B cell (primary cell): ENCODE measurements at regions not wholly inside any gene's neighbourhood (a gene's known extent, or its start where the extent isn't known, plus 50 kb on each side); places are given as distances from the start of the nearest gene placed in this dataset.

Experiments
- ATAC-seq: fragments of 200-7000 bp; cut with Tn5 transposase; one replicate; pipeline ENCODE4 v1.10.0; 2021; ENCODE audit warnings: low read depth, mild to moderate bottlenecking, moderate number of reproducible peaks, moderate library complexity
- CTCF ChIA-PET: fragments of 350-600 bp; sonication (Branson Sonifier 250); formaldehyde crosslinking; loops from one replicate; lab custom pipeline; 2021; ENCODE audit warnings: antibody characterized with exemption, inconsistent platforms; lab: Charles Lee
- POLR2A ChIA-PET: fragments of 350-600 bp; sonication (Branson Sonifier 250); formaldehyde crosslinking; loops from one replicate; lab custom pipeline; 2021; ENCODE audit warnings: antibody characterized with exemption; lab: Charles Lee
- DNase-seq: peaks from one replicate; pipeline ENCODE4 v3.0.0; 2013
- H2AFZ ChIP-seq: 2 replicates; pipeline ENCODE4 v1.6.1; 2012; ENCODE audit warnings: mild to moderate bottlenecking, low read depth, low read length; ENCODE audit not compliant: insufficient read depth, poor library complexity, severe bottlenecking
- H3K27ac ChIP-seq, 2 donors: 1 replicate in 1 of 2; 2 replicates in 1 of 2; pipeline ENCODE4 v1.5.1; 2012 to 2013; ENCODE audit warnings: low read length in 2 of 2, mild to moderate bottlenecking in 2 of 2, moderate library complexity in 1 of 2
- H3K27me3 ChIP-seq, 4 experiments: fragments of 200-600 bp in 1 of 4; sonication (generic) in 1 of 4; replicated peaks in 1 of 4; 1 replicate in 2 of 4; 2 replicates in 2 of 4; pipeline versions ENCODE4 v1.6.1 to v1.7.0; 2013 to 2016; ENCODE audit warnings: low read length in 3 of 4, mild to moderate bottlenecking in 2 of 4, mixed read lengths in 1 of 4, moderate library complexity in 1 of 4; ENCODE audit not compliant: insufficient read depth in 4 of 4, control insufficient read depth in 3 of 4; ENCODE audit errors: control extremely low read depth in 1 of 4
- H3K36me3 ChIP-seq, 2 experiments: replicated peaks in 1 of 2; 1 replicate in 1 of 2; 2 replicates in 1 of 2; pipeline versions ENCODE4 v1.6.1 to v1.7.1; 2013; ENCODE audit warnings: low read length in 1 of 2; ENCODE audit not compliant: insufficient read depth in 2 of 2, control insufficient read depth in 1 of 2; ENCODE audit errors: control extremely low read depth in 1 of 2, extremely low read depth in 1 of 2
- H3K4me1 ChIP-seq, 2 donors: fragments of 200-600 bp in 1 of 2; sonication (generic) in 1 of 2; 1 replicate in 1 of 2; 2 replicates in 1 of 2; pipeline versions ENCODE4 v1.5.1 to v1.6.1; 2013 to 2017; ENCODE audit warnings: low read length in 2 of 2; ENCODE audit not compliant: control insufficient read depth in 2 of 2, insufficient read depth in 2 of 2
- H3K4me2 ChIP-seq: replicated peaks from 2 replicates; pipeline ENCODE3; 2012; ENCODE audit warnings: mild to moderate bottlenecking, low read depth, low read length; ENCODE audit not compliant: poor library complexity, severe bottlenecking
- H3K4me3 ChIP-seq, 5 experiments: fragments of 200-600 bp in 1 of 5; sonication (generic) in 1 of 5; 1 replicate in 3 of 5; 2 replicates in 2 of 5; pipeline versions ENCODE4 v1.5.1 to v1.7.0; 2011 to 2016; ENCODE audit warnings: low read length in 4 of 5, mild to moderate bottlenecking in 4 of 5, low read depth in 2 of 5, control low read depth in 1 of 5, moderate library complexity in 1 of 5; ENCODE audit not compliant: insufficient read depth in 1 of 5; ENCODE audit errors: control extremely low read depth in 1 of 5, extremely low read depth in 1 of 5
- H3K79me2 ChIP-seq: fragments of 200-600 bp; sonication (generic); one replicate; pipeline ENCODE4 v1.6.0; 2016; ENCODE audit warnings: low read length; ENCODE audit not compliant: control insufficient read depth, insufficient read depth
- H3K9ac ChIP-seq: fragments of 200-600 bp; sonication (generic); 2 replicates; pipeline ENCODE4 v1.6.1; 2017; ENCODE audit warnings: mild to moderate bottlenecking, low read length, moderate library complexity
- H3K9me3 ChIP-seq, 3 donors: one replicate each; pipeline versions ENCODE4 v1.6.1 to v1.7.1; 2013; ENCODE audit warnings: low read length in 2 of 3; ENCODE audit not compliant: control insufficient read depth in 2 of 3, insufficient read depth in 1 of 3; ENCODE audit errors: control extremely low read depth in 1 of 3
- H4K20me1 ChIP-seq: 2 replicates; pipeline ENCODE4 v1.6.0; 2012; ENCODE audit warnings: mild to moderate bottlenecking, low read length; ENCODE audit not compliant: insufficient read depth, control insufficient read depth, poor library complexity, severe bottlenecking
- H3K27ac Mint-ChIP-seq: one replicate; pipeline ENCODE4 v1.8.0; 2021; ENCODE audit warnings: mixed read lengths
- H3K27me3 Mint-ChIP-seq: one replicate; pipeline ENCODE4 v1.8.0; 2021; ENCODE audit warnings: mixed read lengths
- H3K4me1 Mint-ChIP-seq: one replicate; pipeline ENCODE4 v1.8.0; 2021; ENCODE audit warnings: mixed read lengths
- H3K4me3 Mint-ChIP-seq: one replicate; pipeline ENCODE4 v1.8.0; 2021; ENCODE audit warnings: mixed read lengths
- H3K9me3 Mint-ChIP-seq: one replicate; pipeline ENCODE4 v1.8.0; 2022; ENCODE audit warnings: mixed read lengths; ENCODE audit not compliant: insufficient read depth
- CTCF ChIP-seq: fragments of 200-600 bp; IDR thresholded peaks from one replicate; pipeline ENCODE4 v1.8.0; 2022; ENCODE audit warnings: antibody characterized with exemption, mild to moderate bottlenecking
- EZH2 ChIP-seq: IDR thresholded peaks from 2 replicates; pipeline ENCODE4 v1.6.1; 2012; ENCODE audit warnings: borderline replicate concordance, low read depth, mild to moderate bottlenecking, moderate library complexity, low read length; ENCODE audit not compliant: insufficient read depth, poor library complexity, severe bottlenecking
- WGBS: methylation state at CpG from one replicate; pipeline ENCODE4 v1.1.5; 2013; ENCODE audit warnings: missing lambda C conversion rate; ENCODE audit not compliant: insufficient coverage; 5-methylcytosine and 5-hydroxymethylcytosine counted together
- intact Hi-C: fragments of 100-400 bp; cut with micrococcal nuclease; formaldehyde crosslinking; loops from one replicate; pipeline ENCODE4 v1.10.0; 2022

GRCh38 chr4:32112891-32113290, 1392.7 kb downstream of the PCDH7 start:
- H3K9me3 ChIP-seq, result no peaks in the 10 kb centered on the region
- H3K4me1 ChIP-seq, result no peaks in the 10 kb centered on the region
- H3K4me3 ChIP-seq, result no peak overlapping the region
- H3K4me2 ChIP-seq, result no peak overlapping the region
- TF ChIP-seq CTCF (no peak), EZH2 (no peak)
- no peak overlapping the region for H3K9ac ChIP-seq
- no peak overlapping the region for H3K27ac ChIP-seq
- no peaks in the 10 kb centered on the region for H3K79me2 ChIP-seq
- no peak for DNase-seq
- no peaks in the 10 kb centered on the region for H3K27me3 ChIP-seq
- ChIA-PET POLR2A (no interaction called here), CTCF (no interaction called here)
- ATAC-seq, result no peak
- Mint-ChIP-seq H3K4me3 (no peak overlapping the region), H3K4me1 (no peaks in the 10 kb centered on the region), H3K27ac (no peak overlapping the region), H3K9me3 (no peaks in the 10 kb centered on the region), H3K27me3 (no peaks in the 10 kb centered on the region)
- H2AFZ ChIP-seq, result no peak overlapping the region
- H4K20me1 ChIP-seq, result no peaks in the 10 kb centered on the region
- H3K36me3 ChIP-seq, result no peaks in the 10 kb centered on the region
- intact Hi-C loops, result no loop called here

GRCh38 chr4:32117693-32118092, 1397.5 kb downstream of the PCDH7 start:
- TF ChIP-seq CTCF, result no peak
- no peak for TF ChIP-seq EZH2
- Mint-ChIP-seq H3K9me3 (no peaks in the 10 kb centered on the region), H3K27me3 (no peaks in the 10 kb centered on the region), H3K4me1 (no peaks in the 10 kb centered on the region), H3K4me3 (no peak overlapping the region), H3K27ac (no peak overlapping the region)
- Histone ChIP-seq H3K4me2 (no peak overlapping the region), H4K20me1 (no peaks in the 10 kb centered on the region), H3K27me3 (no peaks in the 10 kb centered on the region), H3K4me3 (no peak overlapping the region), H3K27ac (no peak overlapping the region), H3K9me3 (no peaks in the 10 kb centered on the region), H3K4me1 (no peaks in the 10 kb centered on the region), H2AFZ (no peak overlapping the region), H3K9ac (no peak overlapping the region), H3K36me3 (no peaks in the 10 kb centered on the region), H3K79me2 (no peaks in the 10 kb centered on the region)
- intact Hi-C loops, result no loop called here
- ATAC-seq (no peak), DNase-seq (no peak)
- WGBS, result 60% methylated on average over 1 of the region's 3 CpGs
- POLR2A ChIA-PET, result no interaction called here
- CTCF ChIA-PET, result no interaction called here
